PFSK-1 (cell line): ENCODE measurements at regions not wholly inside any gene's neighbourhood (a gene's known extent, or its start where the extent isn't known, plus 50 kb on each side); places are given as distances from the start of the nearest gene placed in this dataset.

ENCODE experiments used
- FOXP2 ChIP-seq: optimal IDR thresholded peaks from 2 replicates; pipeline ENCODE3; 2011; ENCODE audit warnings: borderline replicate concordance, control low read depth, inconsistent platforms; ENCODE audit not compliant: insufficient read depth; ENCODE audit errors: extremely low read length, extremely low read depth
- POLR2AphosphoS5 ChIP-seq: IDR thresholded peaks from 2 replicates; pipeline ENCODE4 v1.6.1; 2012; ENCODE audit warnings: low read depth, mild to moderate bottlenecking, control low read depth, low read length, moderate library complexity
- SIN3A ChIP-seq: IDR thresholded peaks from 2 replicates; pipeline ENCODE4 v1.6.1; 2012; ENCODE audit warnings: mild to moderate bottlenecking, low read length, moderate library complexity, borderline replicate concordance; ENCODE audit not compliant: insufficient read depth
- TAF1 ChIP-seq: IDR thresholded peaks from 2 replicates; pipeline ENCODE4 v1.6.1; 2012; ENCODE audit warnings: low read length, control low read depth, borderline replicate concordance; ENCODE audit not compliant: insufficient read depth
- TF ChIP-seq, protein P1 (sequence below), 2 experiments: IDR thresholded peaks; 2 replicates each; pipeline versions ENCODE4 v1.6.1 to v1.8.0; 2011 to 2012; ENCODE audit warnings: low read depth in 2 of 2, low read length in 2 of 2, control low read depth in 1 of 2, inconsistent platforms in 1 of 2, mild to moderate bottlenecking in 1 of 2, moderate library complexity in 1 of 2; ENCODE audit not compliant: insufficient read depth in 1 of 2

DNA sequence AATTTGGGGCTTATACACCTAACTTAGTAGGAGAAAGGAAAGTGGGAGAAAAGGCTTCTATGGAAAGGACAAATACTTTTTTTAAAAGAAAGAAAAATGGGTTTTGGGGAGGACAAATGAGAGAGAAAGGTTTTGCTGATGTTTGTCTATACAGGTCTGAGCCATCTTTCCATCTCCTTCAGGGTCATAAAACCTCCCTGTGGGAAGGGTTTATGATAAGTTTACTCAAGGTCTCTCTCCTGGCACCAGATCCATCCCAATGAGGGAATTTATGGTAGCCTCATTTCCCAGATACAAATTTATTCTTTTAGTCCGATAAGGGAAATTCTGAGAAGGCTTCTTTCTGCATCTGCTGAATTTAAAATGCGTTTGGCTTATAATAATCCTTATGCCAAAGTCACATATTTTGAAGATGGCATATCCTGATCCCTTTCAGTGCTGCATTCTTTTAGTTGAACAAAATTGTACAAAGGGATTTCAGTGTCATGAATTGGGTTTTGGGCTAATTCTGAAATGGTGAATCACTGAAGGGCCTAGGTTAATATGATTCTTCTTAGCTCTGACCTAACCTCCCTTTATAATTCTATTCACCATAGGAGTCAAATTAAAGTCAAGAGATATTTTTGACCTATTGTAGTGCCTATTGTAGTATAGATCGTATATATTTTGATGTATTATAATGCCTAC lies 173.5 kb upstream of the DYRK2 start:
- TF ChIP-seq TAF1 (no peak), FOXP2 (no peak), SIN3A (no peak), POLR2AphosphoS5 (no peak)
- TF ChIP-seq, protein P1, sequence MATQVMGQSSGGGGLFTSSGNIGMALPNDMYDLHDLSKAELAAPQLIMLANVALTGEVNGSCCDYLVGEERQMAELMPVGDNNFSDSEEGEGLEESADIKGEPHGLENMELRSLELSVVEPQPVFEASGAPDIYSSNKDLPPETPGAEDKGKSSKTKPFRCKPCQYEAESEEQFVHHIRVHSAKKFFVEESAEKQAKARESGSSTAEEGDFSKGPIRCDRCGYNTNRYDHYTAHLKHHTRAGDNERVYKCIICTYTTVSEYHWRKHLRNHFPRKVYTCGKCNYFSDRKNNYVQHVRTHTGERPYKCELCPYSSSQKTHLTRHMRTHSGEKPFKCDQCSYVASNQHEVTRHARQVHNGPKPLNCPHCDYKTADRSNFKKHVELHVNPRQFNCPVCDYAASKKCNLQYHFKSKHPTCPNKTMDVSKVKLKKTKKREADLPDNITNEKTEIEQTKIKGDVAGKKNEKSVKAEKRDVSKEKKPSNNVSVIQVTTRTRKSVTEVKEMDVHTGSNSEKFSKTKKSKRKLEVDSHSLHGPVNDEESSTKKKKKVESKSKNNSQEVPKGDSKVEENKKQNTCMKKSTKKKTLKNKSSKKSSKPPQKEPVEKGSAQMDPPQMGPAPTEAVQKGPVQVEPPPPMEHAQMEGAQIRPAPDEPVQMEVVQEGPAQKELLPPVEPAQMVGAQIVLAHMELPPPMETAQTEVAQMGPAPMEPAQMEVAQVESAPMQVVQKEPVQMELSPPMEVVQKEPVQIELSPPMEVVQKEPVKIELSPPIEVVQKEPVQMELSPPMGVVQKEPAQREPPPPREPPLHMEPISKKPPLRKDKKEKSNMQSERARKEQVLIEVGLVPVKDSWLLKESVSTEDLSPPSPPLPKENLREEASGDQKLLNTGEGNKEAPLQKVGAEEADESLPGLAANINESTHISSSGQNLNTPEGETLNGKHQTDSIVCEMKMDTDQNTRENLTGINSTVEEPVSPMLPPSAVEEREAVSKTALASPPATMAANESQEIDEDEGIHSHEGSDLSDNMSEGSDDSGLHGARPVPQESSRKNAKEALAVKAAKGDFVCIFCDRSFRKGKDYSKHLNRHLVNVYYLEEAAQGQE (IDR thresholded peaks at IDR 0.05; ENCODE audit: insufficient read depth in 1 of 2, low read depth in 2 of 2, low read length in 2 of 2), result no peak

DNA sequence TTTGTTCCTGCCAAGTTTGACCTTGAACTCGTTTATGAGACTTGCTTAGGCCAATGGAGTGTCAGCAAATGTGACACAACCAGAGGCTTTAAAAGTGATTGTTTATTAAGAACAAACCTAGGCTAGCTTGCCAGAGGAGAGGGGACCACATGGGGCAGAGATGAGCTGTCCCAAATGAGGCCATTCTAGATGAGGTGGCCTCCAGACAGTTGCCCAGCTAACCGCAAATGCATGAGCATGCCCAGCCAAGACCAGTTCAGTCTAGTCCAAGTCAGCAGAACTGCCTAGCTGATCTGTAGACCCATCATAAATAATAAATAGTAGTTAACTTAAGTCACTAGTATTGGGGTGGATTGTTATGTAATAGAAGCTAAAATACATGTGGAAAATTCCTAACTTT lies 172.8 kb upstream of the DYRK2 start:
- no peak for TF ChIP-seq FOXP2
- TF ChIP-seq SIN3A, result no peak
- no peak for TF ChIP-seq TAF1
- no peak for TF ChIP-seq POLR2AphosphoS5
- TF ChIP-seq, protein P1 (IDR thresholded peaks at IDR 0.05; ENCODE audit: insufficient read depth in 1 of 2, low read depth in 2 of 2, low read length in 2 of 2), result no peak

DNA sequence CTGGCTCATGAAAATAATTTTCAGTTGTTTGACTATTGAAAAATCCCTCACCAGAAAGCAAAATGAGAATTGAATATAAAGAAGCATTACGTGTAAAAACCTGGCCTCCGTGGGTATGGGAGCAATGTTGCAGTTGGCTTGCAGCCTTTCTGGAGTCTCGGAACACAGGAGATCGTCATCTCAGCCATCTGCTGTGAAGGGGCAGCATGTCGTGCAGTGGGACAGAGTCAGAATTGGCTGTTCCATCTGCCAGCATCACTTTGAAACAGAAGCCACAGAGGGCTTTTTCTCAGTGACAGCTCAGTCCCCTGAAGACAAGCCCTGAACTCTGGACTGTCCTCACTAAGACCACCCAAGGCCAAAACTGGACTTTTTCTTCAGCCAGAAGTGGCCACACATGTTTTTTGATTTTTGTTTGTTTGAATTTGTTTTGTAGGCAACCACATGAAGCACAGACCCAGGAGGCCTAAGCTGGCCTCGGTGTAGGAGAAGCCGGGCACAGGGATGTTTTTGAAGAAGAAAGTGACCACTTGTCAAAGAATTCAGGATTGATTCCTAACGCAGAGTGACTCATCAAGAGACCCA lies 170.8 kb upstream of the DYRK2 start:
- no peak for TF ChIP-seq TAF1
- TF ChIP-seq FOXP2, result no peak
- TF ChIP-seq SIN3A, result no peak
- no peak for TF ChIP-seq POLR2AphosphoS5
- TF ChIP-seq, protein P1 (IDR thresholded peaks at IDR 0.05; ENCODE audit: insufficient read depth in 1 of 2, low read depth in 2 of 2, low read length in 2 of 2), result no peak

DNA sequence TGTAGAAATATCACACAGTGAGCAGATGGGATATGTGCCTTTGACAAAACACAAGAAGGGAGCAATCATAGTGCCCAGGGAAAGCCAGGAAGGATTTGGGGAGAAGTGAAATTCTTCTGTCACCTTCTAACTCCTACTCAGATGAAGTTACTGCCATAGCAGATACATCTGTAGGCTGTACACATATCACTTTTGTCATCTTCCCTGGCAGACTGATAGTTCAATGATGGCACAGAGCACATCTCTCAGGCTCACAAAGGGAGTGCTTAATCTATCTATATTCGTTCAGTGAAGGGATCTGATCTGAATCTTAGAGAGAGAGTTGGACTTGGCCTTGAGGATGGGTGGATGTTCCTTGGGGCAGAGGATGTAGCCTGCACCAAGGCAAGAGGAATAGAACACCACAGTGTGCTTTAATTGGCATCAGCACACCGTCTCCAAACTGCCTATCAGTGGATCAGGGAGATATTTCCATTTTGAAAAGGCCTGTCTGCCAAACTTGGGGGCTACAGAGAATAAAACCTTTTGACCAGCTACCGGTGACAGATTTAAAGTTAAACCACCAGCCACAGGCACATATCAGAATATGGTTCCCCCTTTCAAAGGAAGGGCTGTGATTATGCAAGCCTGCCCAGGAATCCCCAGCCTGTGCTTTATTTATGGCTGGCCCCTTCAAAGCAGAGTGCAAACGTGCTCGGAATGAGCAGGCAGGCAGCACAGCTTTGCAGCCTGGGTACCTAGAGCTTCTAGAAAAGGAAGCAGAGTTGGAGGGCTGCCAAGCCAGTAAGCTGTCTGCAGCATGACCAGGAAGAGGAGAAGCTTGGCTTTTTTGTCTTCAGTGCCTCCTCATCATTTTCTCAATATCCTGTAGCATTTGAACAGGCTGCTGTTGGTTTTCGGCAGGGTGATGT lies 165.5 kb upstream of the DYRK2 start:
- TF ChIP-seq TAF1 (no peak), SIN3A (no peak), FOXP2 (no peak), POLR2AphosphoS5 (no peak)
- TF ChIP-seq, protein P1 (IDR thresholded peaks at IDR 0.05; ENCODE audit: insufficient read depth in 1 of 2, low read depth in 2 of 2, low read length in 2 of 2), result no peak
